H9 (cell line): ENCODE measurements at regions not wholly inside any gene's neighbourhood (a gene's known extent, or its start where the extent isn't known, plus 50 kb on each side); places are given as distances from the start of the nearest gene placed in this dataset.

Experiments
- DNase-seq: peaks from one replicate; pipeline ENCODE4 v3.0.0-alpha.2; 2017
- H2AFZ ChIP-seq: one replicate; pipeline ENCODE4 v1.6.1; 2013; ENCODE audit warnings: mild to moderate bottlenecking, low read length, control low read depth, moderate library complexity
- H2AK5ac ChIP-seq: 2 replicates; pipeline ENCODE4 v1.6.1; 2013; ENCODE audit warnings: low read length, control low read depth, mixed read lengths; ENCODE audit not compliant: insufficient read length
- H2BK120ac ChIP-seq: one replicate; pipeline ENCODE4 v1.6.1; 2013; ENCODE audit warnings: low read depth, mild to moderate bottlenecking, low read length, control low read depth, inconsistent platforms; ENCODE audit not compliant: poor library complexity, severe bottlenecking
- H2BK12ac ChIP-seq: 2 replicates; pipeline ENCODE4 v1.6.1; 2013; ENCODE audit warnings: low read length, control low read depth, mixed read lengths, low read depth; ENCODE audit not compliant: insufficient read length
- H2BK15ac ChIP-seq: 2 replicates; pipeline ENCODE4 v1.6.1; 2013; ENCODE audit warnings: low read depth, low read length, control low read depth
- H2BK20ac ChIP-seq: one replicate; pipeline ENCODE4 v1.6.1; 2013; ENCODE audit warnings: low read depth, mild to moderate bottlenecking, low read length, control low read depth, inconsistent platforms; ENCODE audit not compliant: poor library complexity, severe bottlenecking
- H2BK5ac ChIP-seq: 2 replicates; pipeline ENCODE4 v1.6.1; 2013; ENCODE audit warnings: low read length, control low read depth, mixed read lengths; ENCODE audit not compliant: insufficient read length
- H3K14ac ChIP-seq: 2 replicates; pipeline ENCODE4 v1.6.1; 2013; ENCODE audit warnings: low read length, control low read depth; ENCODE audit not compliant: insufficient read depth
- H3K18ac ChIP-seq: 2 replicates; pipeline ENCODE4 v1.6.1; 2013; ENCODE audit warnings: low read depth, mild to moderate bottlenecking, mixed read lengths, low read length, control low read depth; ENCODE audit not compliant: insufficient read length
- H3K23ac ChIP-seq: 2 replicates; pipeline ENCODE4 v1.6.1; 2013; ENCODE audit warnings: low read length, control low read depth, mixed read lengths, low read depth; ENCODE audit not compliant: insufficient read length
- H3K23me2 ChIP-seq: 2 replicates; pipeline ENCODE4 v1.6.1; 2013; ENCODE audit warnings: low read depth, mild to moderate bottlenecking, mixed read lengths, low read length, control low read depth; ENCODE audit not compliant: insufficient read length, poor library complexity, severe bottlenecking
- H3K27ac ChIP-seq: 2 replicates; pipeline ENCODE4 v1.5.1; 2013; ENCODE audit warnings: low read length, control low read depth, mixed read lengths, low read depth; ENCODE audit not compliant: insufficient read length
- H3K27me3 ChIP-seq: 2 replicates; pipeline ENCODE4 v1.6.1; 2013; ENCODE audit warnings: low read length, control low read depth, inconsistent platforms; ENCODE audit not compliant: insufficient read depth
- H3K4ac ChIP-seq: 2 replicates; pipeline ENCODE4 v1.6.1; 2013; ENCODE audit warnings: low read depth, mild to moderate bottlenecking, control low read depth, inconsistent platforms, low read length, moderate library complexity
- H3K4me1 ChIP-seq: 2 replicates; pipeline ENCODE4 v1.6.1; 2013; ENCODE audit warnings: low read length, control low read depth, inconsistent platforms; ENCODE audit not compliant: insufficient read depth
- H3K4me2 ChIP-seq: 2 replicates; pipeline ENCODE4 v1.6.1; 2013; ENCODE audit warnings: low read length, control low read depth, mixed read lengths; ENCODE audit not compliant: insufficient read length, insufficient read depth
- H3K56ac ChIP-seq: 2 replicates; pipeline ENCODE4 v1.6.1; 2013; ENCODE audit warnings: low read depth, mild to moderate bottlenecking, mixed read lengths, low read length, control low read depth; ENCODE audit not compliant: insufficient read length
- H3K79me1 ChIP-seq: 2 replicates; pipeline ENCODE4 v1.6.1; 2013; ENCODE audit warnings: low read depth, mild to moderate bottlenecking, moderate library complexity, low read length, control low read depth, inconsistent platforms; ENCODE audit not compliant: insufficient read depth, poor library complexity, severe bottlenecking
- H3K79me2 ChIP-seq: 2 replicates; pipeline ENCODE4 v1.6.1; 2013; ENCODE audit warnings: low read length, control low read depth, inconsistent platforms; ENCODE audit not compliant: insufficient read depth
- H3K9ac ChIP-seq: 2 replicates; pipeline ENCODE4 v1.6.1; 2013; ENCODE audit warnings: low read length, control low read depth, mixed read lengths; ENCODE audit not compliant: insufficient read length; ENCODE audit errors: extremely low read depth
- H3K9me3 ChIP-seq: one replicate; pipeline ENCODE4 v1.6.1; 2013; ENCODE audit warnings: low read depth, low read length, inconsistent platforms; ENCODE audit not compliant: control insufficient read depth
- H3T11ph ChIP-seq: one replicate; pipeline ENCODE4 v1.6.1; 2013; ENCODE audit warnings: mild to moderate bottlenecking, low read length, control low read depth, inconsistent platforms
- H4K20me1 ChIP-seq: one replicate; pipeline ENCODE4 v1.6.1; 2013; ENCODE audit not compliant: control insufficient read depth, insufficient read length, insufficient read depth
- H4K5ac ChIP-seq: 2 replicates; pipeline ENCODE4 v1.6.1; 2013; ENCODE audit warnings: low read depth, mild to moderate bottlenecking, mixed read lengths, low read length, control low read depth; ENCODE audit not compliant: insufficient read length
- H4K8ac ChIP-seq: replicated peaks from 2 replicates; pipeline ENCODE4 v1.6.1; 2013; ENCODE audit warnings: low read length, control low read depth, mixed read lengths, low read depth; ENCODE audit not compliant: insufficient read length
- H4K91ac ChIP-seq: 2 replicates; pipeline ENCODE4 v1.6.1; 2013; ENCODE audit warnings: low read depth, mild to moderate bottlenecking, moderate library complexity, mixed read lengths, low read length, control low read depth; ENCODE audit not compliant: insufficient read length
- H3K27ac Mint-ChIP-seq, 3 experiments: 2 replicates in 2 of 3; 3 replicates in 1 of 3; pipeline ENCODE4 v1.8.0; 2020 to 2021; ENCODE audit warnings: mixed read lengths in 3 of 3, mild to moderate bottlenecking in 1 of 3, moderate library complexity in 1 of 3
- H3K27me3 Mint-ChIP-seq: 2 replicates; pipeline ENCODE4 v1.8.0; 2021; ENCODE audit warnings: low read depth, mild to moderate bottlenecking, moderate library complexity, mixed read lengths
- H3K36me3 Mint-ChIP-seq, 3 experiments: 2 replicates in 2 of 3; 3 replicates in 1 of 3; pipeline ENCODE4 v1.8.0; 2020 to 2021; ENCODE audit warnings: low read depth in 3 of 3, mixed read lengths in 3 of 3; ENCODE audit not compliant: insufficient read depth in 1 of 3
- H3K4me1 Mint-ChIP-seq, 2 experiments: 2 replicates each; pipeline ENCODE4 v1.8.0; 2020; ENCODE audit warnings: mixed read lengths in 2 of 2
- H3K4me3 Mint-ChIP-seq, 2 experiments: 2 replicates in 1 of 2; 3 replicates in 1 of 2; pipeline ENCODE4 v1.8.0; 2020 to 2021; ENCODE audit warnings: mild to moderate bottlenecking in 2 of 2, mixed read lengths in 2 of 2, moderate library complexity in 1 of 2
- H3K9me3 Mint-ChIP-seq, 2 experiments: 2 replicates in 1 of 2; 3 replicates in 1 of 2; pipeline ENCODE4 v1.8.0; 2020; ENCODE audit warnings: mild to moderate bottlenecking in 2 of 2, mixed read lengths in 2 of 2, moderate library complexity in 1 of 2
- CTCF ChIP-seq: fragments of 200-600 bp; sonication (generic); conservative IDR thresholded peaks from 3 replicates; pipeline ENCODE4 v1.8.0; 2021; ENCODE audit warnings: antibody characterized with exemption, mild to moderate bottlenecking
- WGBS: extraction: QIAGEN DNeasy Blood & Tissue Kit; methylation state at CpG from one replicate; pipeline ENCODE4 v1.1.7; 2013; ENCODE audit warnings: missing lambda C conversion rate, low lambda C conversion rate, mixed read lengths; ENCODE audit not compliant: insufficient read length; ENCODE audit errors: extremely low coverage; 5-methylcytosine and 5-hydroxymethylcytosine counted together

GRCh38 chrX:42237956-42238355 is 314.6 kb upstream of the CASK start:
- peaks cover 41 to 47% of the 10 kb centered on the region in 2 experiments for H3K9me3 Mint-ChIP-seq
- Histone ChIP-seq H3K79me1 (no peaks in the 10 kb centered on the region), H2AFZ (no peak overlapping the region), H3K9ac (no peak overlapping the region), H2BK12ac (no peak overlapping the region), H3K4me1 (no peaks in the 10 kb centered on the region; the same call in 1 of the 2 replicates), H3K56ac (no peak overlapping the region), H2BK120ac (no peak overlapping the region), H4K91ac (no peak overlapping the region), H3T11ph (no peak overlapping the region), H3K14ac (no peak overlapping the region), H3K4me2 (no peak overlapping the region), H4K5ac (no peak overlapping the region), H3K9me3 (no peaks in the 10 kb centered on the region), H2BK20ac (no peak overlapping the region), H3K18ac (no peak overlapping the region), H2BK15ac (no peak overlapping the region), H4K20me1 (no peaks in the 10 kb centered on the region), H3K27ac (no peak overlapping the region), H3K27me3 (no peaks in the 10 kb centered on the region), H3K23ac (no peak overlapping the region), H4K8ac (no peak overlapping the region), H2BK5ac (no peak overlapping the region), H3K79me2 (no peaks in the 10 kb centered on the region), H3K4ac (no peak overlapping the region), H2AK5ac (no peak overlapping the region), H3K23me2 (no peaks in the 10 kb centered on the region)
- WGBS: no CpG with 5 or more reads among the region's 2 CpGs
- no peak for TF ChIP-seq CTCF
- H3K4me1 Mint-ChIP-seq: peaks cover 13 to 21% of the 10 kb centered on the region in 2 experiments; a peak in 3 of 4 replicates
- no peak overlapping the region for H3K4me3 Mint-ChIP-seq
- DNase-seq: no peak
- peaks cover 0 to 10% (median 0%) of the 10 kb centered on the region in 3 experiments; a peak in 5 of 7 replicates for H3K36me3 Mint-ChIP-seq
- H3K27ac Mint-ChIP-seq: no peak overlapping the region
- H3K27me3 Mint-ChIP-seq: no peaks in the 10 kb centered on the region
